Activated gamma-delta T cell treated with Interleukin-2 at 50 U/mL for 16 hours (primary cell): ENCODE measurements at regions not wholly inside any gene's neighbourhood (a gene's known extent, or its start where the extent isn't known, plus 50 kb on each side); places are given as distances from the start of the nearest gene placed in this dataset.
A peak's percentile ranks its signal among the peaks of the same experiment; 100 is the strongest.
"Not testable (repeated sequence)": the region's sequence is repeated elsewhere in the genome, so short reads cannot be mapped to it uniquely, and the experiment has no call there.

Source experiments
- DNase-seq: peaks from one replicate; pipeline ENCODE4 v3.0.0-alpha.2; 2020

- DNase-seq = no peak
These were observed 1105.5 kb upstream of the TMEM132C start for GRCh38 chr12:127161466-127161865.

DNA sequence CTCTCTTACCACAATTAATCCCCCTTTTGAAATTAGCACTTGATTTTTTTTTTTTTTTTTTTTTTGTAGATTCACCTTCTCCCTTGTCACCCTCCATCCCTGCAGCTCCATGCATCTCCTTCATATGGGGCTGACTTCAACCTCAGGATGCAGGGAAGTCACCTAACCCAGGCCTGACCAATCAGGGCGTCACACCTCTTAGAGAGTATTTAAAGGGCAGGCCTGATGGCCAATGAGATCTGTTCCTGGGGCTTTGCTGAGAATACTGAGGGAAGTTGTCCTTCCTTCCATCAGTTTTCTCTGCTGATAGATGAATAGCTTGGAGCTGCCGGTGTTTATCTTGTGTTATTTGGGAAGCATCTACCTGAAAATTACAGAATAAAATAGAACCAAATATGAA, 1104.7 kb upstream of the TMEM132C start:
- DNase-seq = no peak

GRCh38 chr12:127162902-127163301, 1104.1 kb upstream of the TMEM132C start:
- peak; percentile 50 for DNase-seq

DNA sequence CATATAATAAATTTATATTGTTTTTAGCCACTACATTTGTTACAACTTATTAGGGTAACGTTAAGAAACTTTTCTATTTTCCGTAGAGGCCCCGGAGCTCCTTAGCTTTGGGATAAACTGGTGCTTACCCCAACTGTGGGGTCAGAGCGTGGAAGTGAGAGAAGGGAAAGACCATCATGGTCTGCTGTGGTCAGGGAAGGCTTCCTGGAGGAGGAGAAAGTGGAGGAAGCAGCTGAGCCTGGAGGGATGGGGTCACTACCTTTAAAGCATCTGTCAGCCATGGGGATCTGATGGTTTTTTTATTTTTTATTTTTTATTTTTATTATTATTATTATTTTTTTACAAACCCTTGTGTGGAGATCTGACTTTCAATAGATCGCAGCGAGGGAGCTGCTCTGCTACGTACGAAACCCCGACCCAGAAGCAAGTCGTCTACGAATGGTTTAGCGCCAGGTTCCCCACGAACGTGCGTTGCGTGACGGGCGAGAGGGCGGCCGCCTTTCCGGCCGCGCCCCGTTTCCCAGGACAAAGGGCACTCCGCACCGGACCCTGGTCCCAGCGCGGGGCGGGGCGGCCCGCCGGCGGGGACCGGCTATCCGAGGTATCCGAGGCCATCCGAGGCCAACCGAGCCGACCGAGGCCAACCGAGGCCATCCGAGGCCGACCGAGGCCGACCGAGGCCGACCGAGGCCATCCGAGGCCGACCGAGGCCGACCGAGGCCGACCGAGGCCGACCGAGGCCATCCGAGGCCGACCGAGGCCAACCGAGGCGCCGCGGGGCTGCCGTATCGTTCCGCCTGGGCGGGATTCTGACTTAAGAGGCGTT, 1101.2 kb upstream of the TMEM132C start:
- peak; percentile 73 for DNase-seq

- no peak for DNase-seq
These were observed 1097.4 kb upstream of the TMEM132C start for GRCh38 chr12:127169321-127170181.

DNA sequence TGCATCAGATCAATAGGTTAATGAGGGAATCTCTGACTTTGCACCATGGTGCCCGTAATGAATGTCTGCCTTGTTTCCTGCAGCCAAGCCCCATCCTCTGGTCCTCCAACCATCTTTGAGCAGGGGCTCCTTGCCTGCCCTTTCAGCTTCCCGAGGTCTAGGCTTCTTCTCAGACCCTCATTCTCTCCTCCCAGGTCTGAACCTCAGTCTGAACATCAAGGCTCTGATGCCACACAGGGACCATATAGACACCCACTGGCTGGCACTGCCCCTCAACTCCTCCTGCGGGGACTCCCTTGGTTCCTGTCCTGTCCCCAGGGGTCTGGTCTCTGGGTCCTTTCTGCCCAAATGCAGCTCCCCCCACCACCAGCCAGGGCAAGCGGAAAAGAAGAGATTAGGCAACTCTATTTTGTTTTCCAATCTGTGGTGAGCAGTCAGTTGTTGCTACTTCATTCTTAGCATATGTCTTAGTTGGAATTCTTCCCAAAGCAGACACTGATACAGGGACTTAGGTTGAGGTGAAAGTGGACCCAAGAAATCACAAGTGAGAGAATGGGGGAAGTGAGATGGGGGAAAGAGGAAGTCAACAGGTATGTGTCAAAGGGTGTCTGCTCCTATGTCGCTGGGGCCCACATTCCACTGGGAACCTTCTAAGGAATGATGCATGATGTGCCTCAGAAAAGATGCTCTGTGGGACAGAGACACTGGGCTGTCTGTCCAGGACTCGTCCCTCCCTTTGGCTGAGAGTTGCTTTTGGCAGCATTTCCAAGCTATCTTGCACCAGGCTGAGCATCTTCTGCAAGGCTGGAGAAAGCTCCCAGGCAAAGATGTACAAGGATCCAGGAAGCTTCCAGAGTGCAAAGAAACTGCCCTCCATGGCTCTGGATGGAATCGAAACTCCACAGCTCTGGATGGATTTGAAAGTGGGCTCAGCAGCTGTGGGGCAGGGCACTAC, 1096.5 kb upstream of the TMEM132C start:
- DNase-seq = no peak

GRCh38 chr12:127172861-127173260, 1094.1 kb upstream of the TMEM132C start:
- DNase-seq = no peak

- not testable (repeated sequence) for DNase-seq
These were observed 1093.0 kb upstream of the TMEM132C start for GRCh38 chr12:127173971-127174370.

DNA sequence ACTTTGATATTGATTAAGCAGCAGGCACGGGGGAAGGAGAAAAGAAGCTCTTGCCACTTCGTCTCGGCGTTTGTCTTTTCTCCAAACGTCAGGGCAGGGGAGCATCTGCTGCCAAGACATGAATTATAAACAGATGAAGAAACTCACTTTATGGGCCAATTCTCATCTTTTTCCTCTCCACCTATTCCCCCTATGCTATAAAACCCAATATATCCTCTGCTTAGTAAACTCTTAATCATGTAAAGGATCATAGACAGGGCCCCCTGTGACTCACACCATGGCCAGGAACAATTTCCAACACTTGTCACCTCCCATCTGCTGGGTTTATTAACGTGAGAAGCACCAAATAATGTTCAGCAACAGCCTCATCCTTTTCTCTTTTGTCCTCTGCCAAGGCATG, 1092.1 kb upstream of the TMEM132C start:
- no peak for DNase-seq

DNA sequence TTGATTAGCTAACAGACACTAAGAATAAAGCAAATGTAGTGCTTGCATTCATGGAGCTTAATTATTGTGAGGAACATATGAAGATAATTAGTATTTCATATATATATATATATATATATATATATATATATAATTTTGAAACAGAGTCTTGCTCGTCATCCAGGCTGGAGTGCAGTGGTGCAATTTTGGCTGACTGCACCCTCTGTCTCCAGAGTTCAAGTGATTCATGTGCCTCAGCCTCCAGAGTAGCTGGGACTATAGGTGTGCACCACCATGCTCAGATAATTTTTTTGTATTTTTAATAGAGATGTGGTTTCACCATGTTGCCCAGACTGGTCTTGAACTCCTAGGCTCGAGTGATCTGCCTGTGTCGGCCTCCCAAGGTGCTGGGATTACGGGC, 1091.6 kb upstream of the TMEM132C start:
- no peak for DNase-seq

DNA sequence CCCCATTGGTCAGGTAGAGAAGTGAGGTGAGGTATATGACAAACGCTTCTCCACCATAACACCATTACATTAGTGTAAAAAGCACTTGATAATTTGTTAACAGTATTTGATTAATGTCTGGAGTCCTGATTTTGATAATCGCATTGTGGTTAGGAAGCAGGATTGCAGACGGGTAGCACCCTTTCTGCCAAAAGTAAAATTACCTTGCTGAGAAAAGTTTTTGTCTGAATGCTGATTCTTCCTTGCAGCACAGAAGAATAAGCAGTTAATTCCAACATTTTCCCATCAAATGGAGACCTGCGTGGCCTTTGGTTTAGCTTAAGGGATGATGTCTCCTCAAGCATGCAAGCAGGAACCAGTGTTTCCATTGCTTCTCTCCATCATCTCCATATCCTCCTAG, 1090.2 kb upstream of the TMEM132C start:
- DNase-seq = no peak

- DNase-seq = no peak
These were observed 1088.9 kb upstream of the TMEM132C start for GRCh38 chr12:127178052-127178451.

GRCh38 chr12:127178463-127178862, 1088.5 kb upstream of the TMEM132C start:
- DNase-seq = no peak

GRCh38 chr12:127179176-127179575, 1087.8 kb upstream of the TMEM132C start:
- no peak for DNase-seq

- no peak for DNase-seq
These were observed 1085.0 kb upstream of the TMEM132C start for GRCh38 chr12:127182018-127182417.

GRCh38 chr12:127189992-127190391, 1077.0 kb upstream of the TMEM132C start:
- DNase-seq = no peak

- DNase-seq = no peak
These were observed 1075.8 kb upstream of the TMEM132C start for GRCh38 chr12:127191129-127191528.

DNA sequence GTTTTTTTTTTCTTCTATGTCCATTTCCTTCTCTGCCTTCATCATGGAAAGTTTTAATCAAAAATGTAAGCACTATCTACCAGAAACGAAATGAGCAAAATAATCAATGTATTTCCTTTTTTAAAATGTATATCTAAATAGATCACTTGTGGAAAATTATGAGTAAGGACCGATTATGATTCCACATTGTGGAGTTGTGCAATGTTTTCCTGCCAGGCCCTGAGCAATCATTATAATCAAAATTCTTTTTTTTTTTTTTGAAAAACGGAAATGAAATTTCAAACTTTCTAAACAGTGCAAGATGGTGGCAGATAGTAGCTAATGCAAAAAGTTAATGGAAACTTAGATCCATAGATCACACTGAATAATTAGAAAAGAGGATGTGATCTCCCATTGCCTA, 1074.6 kb upstream of the TMEM132C start:
- DNase-seq = no peak

- DNase-seq = no peak
These were observed 1073.6 kb upstream of the TMEM132C start for GRCh38 chr12:127193341-127193740.

DNA sequence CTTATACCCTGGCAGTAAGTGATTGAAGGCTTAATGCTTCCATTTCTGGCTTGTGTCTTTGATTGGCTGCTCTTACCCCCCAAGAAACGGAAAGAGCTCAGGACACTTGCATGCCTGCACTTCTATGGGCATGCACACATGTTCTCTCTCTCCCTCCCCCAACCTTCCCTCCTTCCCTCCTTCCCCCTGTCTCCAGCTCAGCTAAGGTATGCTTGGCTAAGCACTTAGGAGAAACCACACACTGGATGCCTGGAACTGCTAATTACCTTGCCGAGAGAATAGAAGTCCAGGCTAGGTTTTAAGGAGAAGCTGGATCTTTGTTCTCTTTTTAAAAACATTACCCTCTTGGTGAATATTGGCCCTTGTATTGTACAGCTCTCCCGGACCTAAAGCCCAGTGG, 1072.8 kb upstream of the TMEM132C start:
- no peak for DNase-seq

DNA sequence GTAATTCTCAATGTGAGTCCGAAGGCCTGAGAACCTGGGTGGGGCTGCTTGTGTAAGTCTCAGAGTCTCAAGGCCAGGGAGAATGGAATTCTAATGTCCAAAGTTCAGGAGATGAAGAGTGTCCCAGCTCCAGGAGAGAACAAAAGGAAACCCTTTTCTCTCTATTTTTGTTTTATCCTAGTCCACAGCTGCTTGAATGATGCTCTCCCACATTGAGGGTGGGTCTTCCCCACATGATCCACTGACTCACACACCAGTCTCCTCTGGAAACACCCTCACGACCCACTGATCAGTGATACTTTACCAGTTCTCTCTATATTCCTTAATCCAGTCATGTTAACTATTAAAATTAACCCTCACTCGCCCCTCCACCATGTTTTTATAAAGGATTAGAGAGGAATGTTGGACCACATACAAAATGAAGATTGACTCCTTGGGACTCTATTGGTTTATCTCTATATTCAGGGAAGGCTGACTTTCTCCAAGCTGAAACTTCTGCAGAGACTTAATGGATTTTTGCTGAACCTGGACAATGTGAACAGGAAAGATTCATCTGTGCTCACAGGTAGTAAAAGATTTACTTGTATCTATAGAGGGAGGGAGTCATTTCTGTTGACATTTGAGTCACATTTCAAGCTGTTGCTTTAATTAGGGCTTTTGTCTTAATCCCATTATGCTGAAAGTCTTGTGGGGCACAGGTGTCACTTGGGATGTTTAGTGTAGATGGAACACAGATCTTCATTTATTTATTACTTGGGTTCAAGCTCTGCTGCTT, 1061.0 kb upstream of the TMEM132C start:
- DNase-seq = no peak

DNA sequence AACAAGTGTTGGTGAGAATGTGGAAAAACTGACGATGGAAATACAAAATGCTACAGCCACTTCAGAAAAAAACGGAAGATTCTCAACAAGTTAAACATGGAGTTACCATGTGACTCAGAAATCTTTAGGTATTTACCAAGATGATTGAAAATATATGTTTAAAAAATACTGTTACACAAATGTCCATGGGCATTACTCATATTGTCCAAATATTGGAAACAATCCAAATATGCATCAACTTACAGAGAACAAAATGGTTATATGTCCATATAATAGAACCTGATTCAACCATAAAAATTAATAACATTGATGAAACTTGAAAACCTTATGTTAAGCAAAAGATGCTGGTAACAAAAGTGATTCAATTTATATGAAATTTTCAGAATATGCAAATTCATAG, 1057.7 kb upstream of the TMEM132C start:
- DNase-seq = no peak
